22Rv1 (cell line): ENCODE measurements at regions not wholly inside any gene's neighbourhood (a gene's known extent, or its start where the extent isn't known, plus 50 kb on each side); places are given as distances from the start of the nearest gene placed in this dataset.

Experiments used
- H3K27ac ChIP-seq: fragments of 450-650 bp; 2 replicates; pipeline ENCODE4 v1.5.1; 2017
- CTCF ChIP-seq: fragments of 450-650 bp; IDR thresholded peaks from 2 replicates; pipeline ENCODE4 v1.5.1; 2017; ENCODE audit warnings: mild to moderate bottlenecking
- ZFX ChIP-seq: fragments of 450-650 bp; IDR thresholded peaks from 2 replicates; pipeline ENCODE4 v1.6.1; 2017; ENCODE audit warnings: antibody characterized with exemption, borderline replicate concordance

- TF ChIP-seq CTCF, result no peak
- no peak for TF ChIP-seq ZFX
- H3K27ac ChIP-seq, result no peak overlapping the region
These were observed 49.9 kb upstream of the ATP2B2 start for GRCh38 chr3:10555263-10555662.

GRCh38 chr3:10556312-10556711, 50.9 kb upstream of the ATP2B2 start:
- H3K27ac ChIP-seq, result no peak overlapping the region
- TF ChIP-seq CTCF, result no peak
- TF ChIP-seq ZFX, result no peak

GRCh38 chr3:10557250-10557649, 51.9 kb upstream of the ATP2B2 start:
- no peak overlapping the region for H3K27ac ChIP-seq
- TF ChIP-seq ZFX (no peak), CTCF (no peak)

GRCh38 chr3:10557781-10558373, 52.5 kb upstream of the ATP2B2 start:
- H3K27ac ChIP-seq, result no peak overlapping the region
- TF ChIP-seq ZFX (no peak), CTCF (no peak)

GRCh38 chr3:10558736-10559135, 53.4 kb upstream of the ATP2B2 start:
- no peak for TF ChIP-seq CTCF
- TF ChIP-seq ZFX, result no peak
- H3K27ac ChIP-seq, result no peak overlapping the region

- H3K27ac ChIP-seq, result no peak overlapping the region
- no peak for TF ChIP-seq CTCF
- no peak for TF ChIP-seq ZFX
These were observed 54.9 kb upstream of the ATP2B2 start for GRCh38 chr3:10560060-10560861.

- no peak for TF ChIP-seq CTCF
- no peak for TF ChIP-seq ZFX
- H3K27ac ChIP-seq, result no peak overlapping the region
These were observed 56.0 kb upstream of the ATP2B2 start for GRCh38 chr3:10561162-10561945.
